CD4-positive, alpha-beta T cell treated with Interleukin-17A for 1 hour (primary cell): ENCODE measurements at regions not wholly inside any gene's neighbourhood (a gene's known extent, or its start where the extent isn't known, plus 50 kb on each side); places are given as distances from the start of the nearest gene placed in this dataset.
"Not testable (repeated sequence)": the region's sequence is repeated elsewhere in the genome, so short reads cannot be mapped to it uniquely, and the experiment has no call there.

Experiments
- DNase-seq: peaks from one replicate; pipeline ENCODE4 v3.0.0-alpha.2; 2020

DNA sequence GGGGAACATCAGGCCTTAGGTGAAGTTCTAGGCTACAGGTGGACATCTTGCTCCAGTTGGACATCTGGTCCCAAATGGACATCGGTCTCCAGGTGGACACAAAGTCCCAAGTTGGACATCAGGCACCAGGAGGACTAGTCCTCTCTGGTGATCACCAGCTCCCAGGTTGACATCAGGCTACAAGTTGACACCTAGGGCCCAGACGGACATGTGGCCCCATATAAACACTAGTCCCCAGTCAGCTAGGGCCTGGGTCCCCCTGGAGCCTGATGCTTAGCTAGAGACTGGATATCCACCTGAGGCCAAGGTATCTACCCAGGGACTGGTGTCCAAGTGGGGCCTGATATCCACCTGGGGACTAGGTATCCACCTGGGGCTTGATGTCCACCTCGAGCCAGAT is 75.8 kb upstream of the ZNF337 start:
- DNase-seq = not testable (repeated sequence)

DNA sequence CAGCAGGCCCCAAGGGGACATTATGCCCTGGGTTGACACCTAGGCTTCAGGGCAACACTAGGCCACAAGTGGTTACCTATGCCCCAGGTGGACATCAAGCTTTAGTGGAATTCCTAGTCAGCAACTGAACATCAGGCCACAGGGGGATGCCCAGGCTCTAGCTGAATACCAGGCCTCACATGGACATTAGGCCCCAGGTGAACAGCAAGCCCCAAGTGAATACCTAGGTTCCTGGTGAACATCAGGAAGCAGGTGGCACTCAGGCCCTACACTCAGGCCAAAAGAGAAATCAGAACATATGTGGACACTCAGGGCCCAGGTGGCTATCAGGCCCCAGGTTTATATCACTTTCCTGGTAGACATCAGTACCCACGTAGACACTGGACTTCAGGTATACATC is 75.2 kb upstream of the ZNF337 start:
- DNase-seq = not testable (repeated sequence)

DNA sequence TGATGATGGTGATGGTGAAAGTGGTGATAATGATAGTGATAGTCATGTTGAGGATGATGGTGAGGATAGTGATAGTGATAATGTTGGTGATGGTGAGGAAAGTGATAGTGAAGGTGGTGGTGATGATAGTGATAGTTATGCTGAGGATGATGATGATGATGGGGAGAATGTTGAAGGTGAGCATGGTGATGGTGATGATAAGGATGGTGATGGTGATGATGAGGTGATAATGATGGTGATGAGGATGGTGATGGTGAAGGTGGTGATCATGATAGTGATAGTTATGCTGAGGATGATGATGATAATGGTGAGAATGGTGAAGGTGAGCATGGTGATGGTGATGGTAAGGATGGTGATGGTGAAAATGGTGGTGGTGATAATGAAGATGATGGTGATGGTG is 64.9 kb upstream of the ZNF337 start:
- DNase-seq = no peak

DNA sequence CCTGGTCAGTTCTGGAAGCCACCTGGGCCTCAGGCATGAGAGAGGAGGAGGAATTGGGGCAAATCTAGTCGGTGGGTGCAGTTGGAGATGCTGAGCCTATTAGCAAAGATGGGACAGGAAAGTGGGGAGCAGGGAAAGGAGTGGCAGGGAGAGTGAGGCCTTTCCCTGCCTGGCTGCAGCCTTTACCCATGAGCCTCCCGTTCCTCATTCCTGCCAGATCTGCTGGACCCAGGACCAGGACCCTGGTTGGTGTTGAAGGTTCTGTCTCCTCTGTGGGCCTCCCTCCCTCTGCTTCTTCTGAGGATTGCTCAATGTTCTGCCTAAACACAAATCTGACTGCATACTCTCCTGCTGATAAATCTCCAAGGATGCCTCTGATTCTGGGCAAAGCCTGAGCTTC is 64.4 kb upstream of the ZNF337 start:
- not testable (repeated sequence) for DNase-seq

DNA sequence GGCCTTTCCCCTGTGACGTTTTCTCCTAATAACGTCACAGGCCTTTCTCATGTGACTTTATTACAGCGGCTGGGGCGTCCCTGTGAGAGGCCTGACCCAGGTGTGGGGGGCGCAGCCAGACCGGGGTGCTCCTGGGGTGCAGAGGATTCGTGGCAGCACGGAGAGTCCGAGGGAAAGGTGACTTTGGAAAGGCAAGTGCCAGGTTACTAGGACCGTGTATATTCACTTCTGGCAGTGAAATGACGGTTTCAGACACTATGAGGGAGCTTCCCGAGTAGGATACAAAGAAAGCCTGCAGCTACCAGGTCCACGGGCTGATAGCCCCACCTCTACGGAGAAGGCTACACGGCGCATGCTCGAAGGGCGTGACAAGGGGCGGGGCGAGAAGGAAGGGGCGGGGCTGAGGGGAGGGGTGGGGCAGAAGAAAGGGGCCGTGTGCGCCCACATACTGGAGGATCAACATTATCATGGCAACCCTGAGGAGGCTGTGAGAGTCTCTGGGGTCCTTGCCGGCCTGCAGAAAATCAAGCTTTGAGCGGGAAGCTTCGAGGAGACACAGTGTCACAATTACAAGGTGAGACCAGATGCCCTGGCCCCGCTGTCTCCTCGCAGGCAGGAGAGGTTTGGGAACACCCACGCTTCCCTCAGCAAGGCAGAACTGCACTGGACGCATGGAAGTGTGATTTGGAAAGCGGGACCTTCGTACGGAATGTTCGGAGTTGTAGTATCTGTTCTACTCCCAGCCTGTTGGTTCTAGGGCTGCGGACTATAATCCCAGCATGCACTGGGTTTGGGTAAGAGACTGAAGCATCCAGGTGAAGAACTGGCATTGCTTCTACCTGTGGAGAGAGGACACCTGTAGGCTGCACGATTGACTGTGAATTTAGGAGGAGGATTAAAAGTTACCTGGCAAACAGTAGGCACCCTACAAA is 54.4 kb upstream of the ZNF337 start:
- peak; percentile 78 for DNase-seq

- DNase-seq = no peak
Measured at GRCh38 chr20:25750220-25750764, 53.6 kb upstream of the ZNF337 start.

GRCh38 chr20:25749649-25750048 is 53.0 kb upstream of the ZNF337 start:
- DNase-seq = no peak
